Gastrocnemius medialis (tissue), 4 donors: ENCODE measurements at regions not wholly inside any gene's neighbourhood (a gene's known extent, or its start where the extent isn't known, plus 50 kb on each side); places are given as distances from the start of the nearest gene placed in this dataset.

Source experiments
- ATAC-seq, 2 donors: fragments of 150-250 bp; one replicate each; pipeline ENCODE4 v1.9.1; 2016
- DNase-seq, 2 donors: peaks; one replicate each; pipeline ENCODE4 v3.0.0-alpha.2; 2019
- H3K27ac ChIP-seq, 4 donors: fragments of 200-600 bp; sonication (generic); 1 replicate in 1 of 4; 2 replicates in 3 of 4; pipeline ENCODE4 v1.5.1; 2016 to 2018; ENCODE audit warnings: mild to moderate bottlenecking in 2 of 4, moderate library complexity in 1 of 4
- H3K27me3 ChIP-seq, 3 donors: fragments of 200-600 bp; sonication (generic) in 2 of 3; 1 replicate in 1 of 3; 2 replicates in 2 of 3; pipeline versions ENCODE4 v1.5.1 to v1.6.0; 2016 to 2019; ENCODE audit warnings: mild to moderate bottlenecking in 1 of 3, moderate library complexity in 1 of 3
- H3K36me3 ChIP-seq, 2 donors: fragments of 200-600 bp; sonication (generic) in 1 of 2; one replicate each; pipeline ENCODE4 v1.5.1; 2017 to 2018
- H3K4me1 ChIP-seq, 2 donors: fragments of 200-600 bp; sonication (generic) in 1 of 2; one replicate each; pipeline ENCODE4 v1.5.1; 2016 to 2017; ENCODE audit warnings: mild to moderate bottlenecking in 2 of 2
- H3K4me3 ChIP-seq, 4 donors: fragments of 200-600 bp; sonication (generic) in 3 of 4; 1 replicate in 1 of 4; 2 replicates in 3 of 4; pipeline ENCODE4 v1.5.1; 2016 to 2019; ENCODE audit warnings: mild to moderate bottlenecking in 2 of 4
- H3K9me3 ChIP-seq, 3 donors: fragments of 200-600 bp; sonication (generic) in 2 of 3; 1 replicate in 1 of 3; 2 replicates in 2 of 3; pipeline ENCODE4 v1.5.1; 2016 to 2019
- CTCF ChIP-seq, 5 experiments: fragments of 450-650 bp in 3 of 5; fragments of 200-600 bp in 2 of 5; sonication (generic) in 2 of 5; IDR thresholded peaks in 4 of 5; conservative IDR thresholded peaks in 1 of 5; 1 replicate in 4 of 5; 2 replicates in 1 of 5; pipeline ENCODE4 v1.5.1; 2016 to 2019; ENCODE audit warnings: antibody characterized with exemption in 5 of 5, mild to moderate bottlenecking in 3 of 5, moderate library complexity in 3 of 5
- POLR2A ChIP-seq, 2 donors: fragments of 450-650 bp; IDR thresholded peaks; one replicate each; pipeline ENCODE4 v1.6.1; 2017; ENCODE audit warnings: antibody characterized with exemption in 2 of 2, mild to moderate bottlenecking in 2 of 2, moderate library complexity in 2 of 2
- in situ Hi-C, 4 donors: fragments of 200-750 bp; cut with MboI; loops; one replicate each; pipeline versions ENCODE4 v1.15.0 to v1.8.0; 2017; ENCODE audit warnings: low sequenced_read_pairs in 4 of 4
- intact Hi-C: fragments of 100-400 bp; cut with DNase I; formaldehyde crosslinking; loops from one replicate; pipeline ENCODE4 v1.15.1; 2023; ENCODE audit warnings: low total_unique reads

GRCh38 chr16:79809376-79809775 lies 208.8 kb upstream of the MAF start:
- in situ Hi-C loops (no loop called here), intact Hi-C loops (no loop called here)
- H3K27ac ChIP-seq = no peak overlapping the region
- no peaks in the 10 kb centered on the region for H3K4me1 ChIP-seq
- no peaks in the 10 kb centered on the region for H3K36me3 ChIP-seq
- ATAC-seq = no peak
- DNase-seq = no peak
- TF ChIP-seq CTCF (IDR thresholded peaks at IDR 0.05 in 4 of 5, conservative IDR thresholded peaks at IDR 0.05 in 1 of 5) (no peak), POLR2A (IDR thresholded peaks at IDR 0.05) (no peak)
- H3K27me3 ChIP-seq = no peaks in the 10 kb centered on the region
- no peak overlapping the region for H3K4me3 ChIP-seq
- H3K9me3 ChIP-seq = no peaks in the 10 kb centered on the region

- Histone ChIP-seq H3K27me3 (peaks cover 0 to 4% (median 0%) of the 10 kb centered on the region in 3 donors), H3K9me3 (no peaks in the 10 kb centered on the region), H3K36me3 (no peaks in the 10 kb centered on the region), H3K4me1 (no peaks in the 10 kb centered on the region), H3K27ac (no peak overlapping the region), H3K4me3 (no peak overlapping the region)
- ATAC-seq (no peak), DNase-seq (no peak)
- TF ChIP-seq CTCF (IDR thresholded peaks at IDR 0.05 in 4 of 5, conservative IDR thresholded peaks at IDR 0.05 in 1 of 5) (no peak), POLR2A (IDR thresholded peaks at IDR 0.05) (no peak)
- in situ Hi-C loops (no loop called here), intact Hi-C loops (no loop called here)
Measured at GRCh38 chr16:79808731-79809130, 208.2 kb upstream of the MAF start.

- TF ChIP-seq POLR2A (IDR thresholded peaks at IDR 0.05) = no peak
- no peak for TF ChIP-seq CTCF (IDR thresholded peaks at IDR 0.05 in 4 of 5, conservative IDR thresholded peaks at IDR 0.05 in 1 of 5)
- intact Hi-C loops (no loop called here), in situ Hi-C loops (no loop called here)
- no peaks in the 10 kb centered on the region for H3K36me3 ChIP-seq
- no peak for DNase-seq
- no peaks in the 10 kb centered on the region for H3K4me1 ChIP-seq
- peaks cover 0 to 4% (median 0%) of the 10 kb centered on the region in 3 donors for H3K27me3 ChIP-seq
- no peak overlapping the region for H3K4me3 ChIP-seq
- ATAC-seq = no peak
- no peak overlapping the region for H3K27ac ChIP-seq
- H3K9me3 ChIP-seq = no peaks in the 10 kb centered on the region
Measured at GRCh38 chr16:79806757-79807156, 206.2 kb upstream of the MAF start.

GRCh38 chr16:79805621-79806020 lies 205.1 kb upstream of the MAF start:
- ATAC-seq = no peak
- peaks cover 0 to 4% (median 0%) of the 10 kb centered on the region in 3 donors for H3K27me3 ChIP-seq
- H3K4me3 ChIP-seq = no peak overlapping the region
- no peak overlapping the region for H3K27ac ChIP-seq
- no peaks in the 10 kb centered on the region for H3K4me1 ChIP-seq
- TF ChIP-seq POLR2A (IDR thresholded peaks at IDR 0.05) (no peak), CTCF (IDR thresholded peaks at IDR 0.05 in 4 of 5, conservative IDR thresholded peaks at IDR 0.05 in 1 of 5) (no peak)
- in situ Hi-C loops = no loop called here
- no peaks in the 10 kb centered on the region for H3K36me3 ChIP-seq
- intact Hi-C loops = no loop called here
- no peaks in the 10 kb centered on the region for H3K9me3 ChIP-seq
- no peak for DNase-seq

GRCh38 chr16:79801646-79802045 lies 201.1 kb upstream of the MAF start:
- in situ Hi-C loops (no loop called here), intact Hi-C loops (no loop called here)
- no peak overlapping the region for H3K27ac ChIP-seq
- DNase-seq (no peak), ATAC-seq (no peak)
- TF ChIP-seq POLR2A (IDR thresholded peaks at IDR 0.05) (no peak), CTCF (IDR thresholded peaks at IDR 0.05 in 4 of 5, conservative IDR thresholded peaks at IDR 0.05 in 1 of 5) (no peak)
- H3K9me3 ChIP-seq = no peaks in the 10 kb centered on the region
- H3K36me3 ChIP-seq = no peaks in the 10 kb centered on the region
- H3K4me1 ChIP-seq = no peaks in the 10 kb centered on the region
- H3K27me3 ChIP-seq = peaks cover 0 to 4% (median 0%) of the 10 kb centered on the region in 3 donors
- H3K4me3 ChIP-seq = no peak overlapping the region
